ENCODE measurements at regions not wholly inside any gene's neighbourhood (a gene's known extent, or its start where the extent isn't known, plus 50 kb on each side); places are given as distances from the start of the nearest gene placed in this dataset.

DNA sequence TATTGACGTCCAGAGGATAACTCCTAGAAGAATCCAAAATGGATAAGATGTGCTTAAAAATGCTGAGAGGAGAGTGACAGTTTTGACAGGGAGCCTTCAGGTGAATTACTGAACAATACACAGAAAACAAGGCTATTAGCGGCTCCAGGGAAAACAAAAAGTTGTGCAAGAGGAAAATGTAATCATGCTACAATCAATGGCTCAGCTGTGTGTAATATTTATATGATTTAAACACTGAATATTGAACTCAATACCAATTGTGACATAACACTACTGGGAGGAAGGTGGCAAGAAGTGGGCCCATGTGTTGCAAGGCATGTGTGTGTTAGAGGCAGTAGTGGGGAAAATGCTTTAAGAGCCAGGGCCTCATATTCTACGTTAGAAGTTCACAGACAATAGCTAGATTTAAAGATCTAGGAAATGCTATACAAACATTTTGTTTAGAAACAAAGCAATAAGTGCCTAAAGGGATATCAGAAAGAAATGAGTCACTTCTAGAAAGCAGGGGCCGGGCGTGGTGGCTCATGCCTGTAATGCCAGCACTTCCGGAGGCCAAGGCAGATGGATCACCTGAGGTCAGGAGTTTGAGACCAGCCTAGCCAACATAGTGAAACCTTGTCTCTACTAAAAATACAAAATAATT is 253.2 kb upstream of the IRX5 start:
- Histone ChIP-seq H3K27ac (ENCODE audit: low read depth in 1 of 2, low read length in 2 of 2) (no peak overlapping the region), H3K4me1 (ENCODE audit: control insufficient read depth in 1 of 2, insufficient read depth in 2 of 2, low read length in 2 of 2) (peaks cover 0 to 2% of the 10 kb centered on the region in 2 donors), H3K9me3 (ENCODE audit: control insufficient read depth, low read length) (no peaks in the 10 kb centered on the region), H3K27me3 (ENCODE audit: control insufficient read depth in 1 of 2, insufficient read depth in 2 of 2, low read length in 1 of 2) (no peaks in the 10 kb centered on the region), H3K4me3 (ENCODE audit: low read length in 2 of 2) (no peak overlapping the region), H3K36me3 (ENCODE audit: control insufficient read depth in 1 of 2, insufficient read depth in 2 of 2, low read length in 1 of 2) (no peaks in the 10 kb centered on the region)
- ATAC-seq (ENCODE audit: low FRiP score) (no peak), DNase-seq (no peak)
- intact Hi-C loops (cut with DNase I): no loop called here
- WGBS, 2 donors: 91 to 92% methylated on average over 6 of the region's 6 CpGs

DNA sequence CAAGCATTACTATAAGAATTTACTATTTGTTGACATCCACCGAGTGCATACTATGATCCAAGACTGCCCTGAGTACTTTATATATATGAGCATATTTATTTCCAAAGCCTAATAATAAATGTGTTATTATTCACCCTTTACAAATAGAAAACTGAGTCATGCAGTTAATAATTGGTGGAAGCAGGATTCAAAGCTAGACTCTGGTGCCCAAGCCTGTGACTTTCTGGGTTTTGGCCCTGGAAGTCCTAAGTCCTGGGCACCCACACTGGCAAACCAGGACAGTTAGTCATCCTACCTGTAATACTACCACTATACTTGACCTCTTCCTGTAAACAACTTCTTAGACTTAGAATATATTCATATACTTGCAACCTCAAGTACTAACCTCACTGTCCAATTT is 257.4 kb upstream of the IRX5 start:
- Histone ChIP-seq H3K4me3 (ENCODE audit: low read length in 2 of 2) (no peak overlapping the region), H3K4me1 (ENCODE audit: control insufficient read depth in 1 of 2, insufficient read depth in 2 of 2, low read length in 2 of 2) (no peaks in the 10 kb centered on the region), H3K9me3 (ENCODE audit: control insufficient read depth, low read length) (no peaks in the 10 kb centered on the region), H3K27ac (ENCODE audit: low read depth in 1 of 2, low read length in 2 of 2) (no peak overlapping the region), H3K27me3 (ENCODE audit: control insufficient read depth in 1 of 2, insufficient read depth in 2 of 2, low read length in 1 of 2) (no peaks in the 10 kb centered on the region), H3K36me3 (ENCODE audit: control insufficient read depth in 1 of 2, insufficient read depth in 2 of 2, low read length in 1 of 2) (no peaks in the 10 kb centered on the region)
- WGBS, 2 donors: 84 to 87% methylated on average over 1 of the region's 1 CpG
- no peak for DNase-seq
- no peak for ATAC-seq (ENCODE audit: low FRiP score)
- intact Hi-C loops (cut with DNase I): no loop called here

DNA sequence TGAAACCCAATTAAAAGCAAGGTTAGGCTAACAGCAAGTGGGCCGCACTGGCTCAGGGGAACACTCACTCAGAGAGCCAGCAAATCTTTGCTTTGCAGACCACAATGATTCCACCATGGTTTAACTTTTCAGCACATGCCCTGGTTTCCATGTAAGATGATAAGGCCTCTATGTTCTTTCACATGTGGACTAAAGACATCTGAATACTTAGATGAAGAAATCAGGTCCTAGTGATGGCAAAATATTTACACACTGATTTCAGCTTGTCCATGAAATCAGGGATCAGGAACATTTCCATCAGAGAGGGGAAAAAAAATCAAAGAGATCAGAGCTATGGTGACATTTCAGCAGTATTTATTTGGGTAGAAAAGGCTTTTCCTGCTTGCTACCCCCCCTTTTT is 258.2 kb upstream of the IRX5 start:
- H3K27ac ChIP-seq (ENCODE audit: low read depth in 1 of 2, low read length in 2 of 2): no peak overlapping the region
- H3K4me1 ChIP-seq (ENCODE audit: control insufficient read depth in 1 of 2, insufficient read depth in 2 of 2, low read length in 2 of 2): no peaks in the 10 kb centered on the region
- intact Hi-C loops (cut with DNase I): no loop called here
- H3K4me3 ChIP-seq (ENCODE audit: low read length in 2 of 2): no peak overlapping the region
- H3K27me3 ChIP-seq (ENCODE audit: control insufficient read depth in 1 of 2, insufficient read depth in 2 of 2, low read length in 1 of 2): no peaks in the 10 kb centered on the region
- no peak for DNase-seq
- 92% methylated on average over 1 of the region's 1 CpG for WGBS, 2 donors
- ATAC-seq (ENCODE audit: low FRiP score): no peak
- H3K9me3 ChIP-seq (ENCODE audit: control insufficient read depth, low read length): no peaks in the 10 kb centered on the region
- no peaks in the 10 kb centered on the region for H3K36me3 ChIP-seq (ENCODE audit: control insufficient read depth in 1 of 2, insufficient read depth in 2 of 2, low read length in 1 of 2)

- H3K9me3 ChIP-seq (ENCODE audit: control insufficient read depth, low read length): no peaks in the 10 kb centered on the region
- WGBS, 2 donors: 0 to 5% methylated on average over 2 of the region's 2 CpGs
- no peaks in the 10 kb centered on the region for H3K27me3 ChIP-seq (ENCODE audit: control insufficient read depth in 1 of 2, insufficient read depth in 2 of 2, low read length in 1 of 2)
- intact Hi-C loops (cut with DNase I): no loop called here
- H3K27ac ChIP-seq (ENCODE audit: low read depth in 1 of 2, low read length in 2 of 2): peak overlapping the region in 1 of 2 donors; percentile 68
- DNase-seq: no peak
- peak; percentile 47 for ATAC-seq (ENCODE audit: low FRiP score)
- peaks cover 7 to 10% of the 10 kb centered on the region in 2 donors for H3K4me1 ChIP-seq (ENCODE audit: control insufficient read depth in 1 of 2, insufficient read depth in 2 of 2, low read length in 2 of 2)
- H3K36me3 ChIP-seq (ENCODE audit: control insufficient read depth in 1 of 2, insufficient read depth in 2 of 2, low read length in 1 of 2): no peaks in the 10 kb centered on the region
- peak overlapping the region in 1 of 2 donors; percentile 59 for H3K4me3 ChIP-seq (ENCODE audit: low read length in 2 of 2)
These were observed 273.0 kb upstream of the IRX5 start for GRCh38 chr16:54657709-54658102.

- Histone ChIP-seq H3K27ac (ENCODE audit: low read depth in 1 of 2, low read length in 2 of 2) (peak overlapping the region in 1 of 2 donors; percentile 68), H3K4me3 (ENCODE audit: low read length in 2 of 2) (peak overlapping the region in 1 of 2 donors; percentile 59), H3K36me3 (ENCODE audit: control insufficient read depth in 1 of 2, insufficient read depth in 2 of 2, low read length in 1 of 2) (no peaks in the 10 kb centered on the region), H3K9me3 (ENCODE audit: control insufficient read depth, low read length) (no peaks in the 10 kb centered on the region), H3K27me3 (ENCODE audit: control insufficient read depth in 1 of 2, insufficient read depth in 2 of 2, low read length in 1 of 2) (no peaks in the 10 kb centered on the region), H3K4me1 (ENCODE audit: control insufficient read depth in 1 of 2, insufficient read depth in 2 of 2, low read length in 2 of 2) (peaks cover 7 to 10% of the 10 kb centered on the region in 2 donors)
- DNase-seq: peak in 1 of 2 donors; percentile 45
- peak; percentile 86 for ATAC-seq (ENCODE audit: low FRiP score)
- intact Hi-C loops (cut with DNase I): no loop called here
- 65 to 66% methylated on average over 5 of the region's 5 CpGs for WGBS, 2 donors
These were observed 273.5 kb upstream of the IRX5 start for GRCh38 chr16:54657058-54657708.

GRCh38 chr16:54655121-54655590 is 275.5 kb upstream of the IRX5 start:
- Histone ChIP-seq H3K27me3 (ENCODE audit: control insufficient read depth in 1 of 2, insufficient read depth in 2 of 2, low read length in 1 of 2) (no peaks in the 10 kb centered on the region), H3K36me3 (ENCODE audit: control insufficient read depth in 1 of 2, insufficient read depth in 2 of 2, low read length in 1 of 2) (no peaks in the 10 kb centered on the region), H3K4me3 (ENCODE audit: low read length in 2 of 2) (peak overlapping the region in 1 of 2 donors; percentile 45), H3K9me3 (ENCODE audit: control insufficient read depth, low read length) (no peaks in the 10 kb centered on the region), H3K27ac (ENCODE audit: low read depth in 1 of 2, low read length in 2 of 2) (peak overlapping the region; percentile 55 to 73), H3K4me1 (ENCODE audit: control insufficient read depth in 1 of 2, insufficient read depth in 2 of 2, low read length in 2 of 2) (peaks cover 7 to 10% of the 10 kb centered on the region in 2 donors)
- peak in 1 of 2 donors; percentile 69 for DNase-seq
- ATAC-seq (ENCODE audit: low FRiP score): peak; percentile 51
- WGBS, 2 donors: 0 to 3% methylated on average over 14 of the region's 14 CpGs
- intact Hi-C loops (cut with DNase I): no loop called here

GRCh38 chr16:54654429-54654828 is 276.2 kb upstream of the IRX5 start:
- peaks cover 7 to 10% of the 10 kb centered on the region in 2 donors for H3K4me1 ChIP-seq (ENCODE audit: control insufficient read depth in 1 of 2, insufficient read depth in 2 of 2, low read length in 2 of 2)
- 2 to 4% methylated on average over 12 of the region's 12 CpGs for WGBS, 2 donors
- no peaks in the 10 kb centered on the region for H3K36me3 ChIP-seq (ENCODE audit: control insufficient read depth in 1 of 2, insufficient read depth in 2 of 2, low read length in 1 of 2)
- intact Hi-C loops (cut with DNase I): no loop called here
- no peaks in the 10 kb centered on the region for H3K9me3 ChIP-seq (ENCODE audit: control insufficient read depth, low read length)
- peak; percentile 54 for ATAC-seq (ENCODE audit: low FRiP score)
- peak in 1 of 2 donors; percentile 48 for DNase-seq
- H3K4me3 ChIP-seq (ENCODE audit: low read length in 2 of 2): no peak overlapping the region
- no peaks in the 10 kb centered on the region for H3K27me3 ChIP-seq (ENCODE audit: control insufficient read depth in 1 of 2, insufficient read depth in 2 of 2, low read length in 1 of 2)
- peak overlapping the region; percentile 52 to 89 for H3K27ac ChIP-seq (ENCODE audit: low read depth in 1 of 2, low read length in 2 of 2)

GRCh38 chr16:54652201-54652770 is 278.4 kb upstream of the IRX5 start:
- H3K4me3 ChIP-seq (ENCODE audit: low read length in 2 of 2): no peak overlapping the region
- DNase-seq: no peak
- peaks cover 6 to 7% of the 10 kb centered on the region in 2 donors for H3K4me1 ChIP-seq (ENCODE audit: control insufficient read depth in 1 of 2, insufficient read depth in 2 of 2, low read length in 2 of 2)
- WGBS, 2 donors: 67 to 68% methylated on average over 6 of the region's 6 CpGs
- H3K9me3 ChIP-seq (ENCODE audit: control insufficient read depth, low read length): no peaks in the 10 kb centered on the region
- no peaks in the 10 kb centered on the region for H3K27me3 ChIP-seq (ENCODE audit: control insufficient read depth in 1 of 2, insufficient read depth in 2 of 2, low read length in 1 of 2)
- H3K27ac ChIP-seq (ENCODE audit: low read depth in 1 of 2, low read length in 2 of 2): peak overlapping the region in 1 of 2 donors; percentile 47
- intact Hi-C loops (cut with DNase I): no loop called here
- ATAC-seq (ENCODE audit: low FRiP score): no peak
- H3K36me3 ChIP-seq (ENCODE audit: control insufficient read depth in 1 of 2, insufficient read depth in 2 of 2, low read length in 1 of 2): no peaks in the 10 kb centered on the region

Data from aorta (tissue), 5 donors.